HG02970 (cell line): ENCODE measurements at regions not wholly inside any gene's neighbourhood (a gene's known extent, or its start where the extent isn't known, plus 50 kb on each side); places are given as distances from the start of the nearest gene placed in this dataset.
"Not testable (repeated sequence)": the region's sequence is repeated elsewhere in the genome, so short reads cannot be mapped to it uniquely, and the experiment has no call there.

Source experiments
- ATAC-seq: cut with Tn5 transposase; IDR thresholded peaks from one replicate; pipeline ENCODE4 v1.9.1; 2021; ENCODE audit warnings: mild to moderate bottlenecking, moderate library complexity, moderate number of reproducible peaks; ENCODE audit not compliant: unreplicated experiment, low FRiP score

- ATAC-seq: no peak
Measured at GRCh38 chr2:415986-416610, 128.2 kb upstream of the ALKAL2 start.

- ATAC-seq: no peak
Measured at GRCh38 chr2:409523-409922, 121.6 kb upstream of the ALKAL2 start.

GRCh38 chr2:407630-408029 is 119.7 kb upstream of the ALKAL2 start:
- ATAC-seq: no peak

- ATAC-seq: no peak
Measured at GRCh38 chr2:406876-407275, 119.0 kb upstream of the ALKAL2 start.

GRCh38 chr2:406231-406630 is 118.3 kb upstream of the ALKAL2 start:
- ATAC-seq: no peak

GRCh38 chr2:404581-404980 is 116.7 kb upstream of the ALKAL2 start:
- ATAC-seq: no peak

- no peak for ATAC-seq
Measured at GRCh38 chr2:403682-404081, 115.8 kb upstream of the ALKAL2 start.

- ATAC-seq: no peak
Measured at GRCh38 chr2:402721-403120, 114.8 kb upstream of the ALKAL2 start.

GRCh38 chr2:402206-402605 is 114.3 kb upstream of the ALKAL2 start:
- no peak for ATAC-seq

GRCh38 chr2:401019-401679 is 113.3 kb upstream of the ALKAL2 start:
- no peak for ATAC-seq

GRCh38 chr2:397926-398325 is 110.0 kb upstream of the ALKAL2 start:
- ATAC-seq: no peak

- ATAC-seq: no peak
Measured at GRCh38 chr2:397521-397920, 109.6 kb upstream of the ALKAL2 start.

- no peak for ATAC-seq
Measured at GRCh38 chr2:396903-397302, 109.0 kb upstream of the ALKAL2 start.

- ATAC-seq: no peak
Measured at GRCh38 chr2:395886-396285, 108.0 kb upstream of the ALKAL2 start.

GRCh38 chr2:393711-394696 is 106.1 kb upstream of the ALKAL2 start:
- ATAC-seq: peak; percentile 64

- no peak for ATAC-seq
Measured at GRCh38 chr2:392926-393280, 105.0 kb upstream of the ALKAL2 start.

GRCh38 chr2:392181-392925 is 104.5 kb upstream of the ALKAL2 start:
- ATAC-seq: no peak

- no peak for ATAC-seq
Measured at GRCh38 chr2:391696-392095, 103.8 kb upstream of the ALKAL2 start.

- no peak for ATAC-seq
Measured at GRCh38 chr2:390959-391358, 103.1 kb upstream of the ALKAL2 start.

GRCh38 chr2:389985-390384 is 102.1 kb upstream of the ALKAL2 start:
- not testable (repeated sequence) for ATAC-seq

GRCh38 chr2:388752-389151 is 100.9 kb upstream of the ALKAL2 start:
- ATAC-seq: not testable (repeated sequence)
